H1 (cell line): ENCODE measurements at regions not wholly inside any gene's neighbourhood (a gene's known extent, or its start where the extent isn't known, plus 50 kb on each side); places are given as distances from the start of the nearest gene placed in this dataset.

Source experiments
- CTCF ChIA-PET: fragments of 300-600 bp; sonication (Branson Sonifier 250); formaldehyde crosslinking; loops from one replicate; lab custom pipeline; 2021; ENCODE audit not compliant: partially characterized antibody; lab: Charles Lee
- POLR2A ChIA-PET: fragments of 300-600 bp; sonication (Branson Sonifier 250); formaldehyde crosslinking; loops from one replicate; lab custom pipeline; 2021; ENCODE audit warnings: inconsistent platforms; ENCODE audit not compliant: partially characterized antibody; lab: Charles Lee
- DNase-seq, 2 experiments: peaks; one replicate each; pipeline versions ENCODE4 v3.0.0 to v3.0.0-alpha.2; 2010 to 2022; ENCODE audit warnings: low spot score in 2 of 2, low read depth in 1 of 2, mixed read lengths in 1 of 2
- FAIRE-seq: peaks from 2 replicates; lab custom pipeline; 2011; peaks lifted over from hg19 to GRCh38; lab: Jason Lieb, UNC
- H2AFZ ChIP-seq: 2 replicates; pipeline ENCODE4 v1.8.1; 2012; ENCODE audit warnings: low read length, inconsistent platforms
- H2AK5ac ChIP-seq: 2 replicates; pipeline ENCODE4 v1.6.1; 2013; ENCODE audit warnings: low read depth, low read length
- H2BK120ac ChIP-seq: replicated peaks from 2 replicates; pipeline ENCODE3; 2013; ENCODE audit warnings: low read depth, low read length, inconsistent platforms
- H2BK12ac ChIP-seq: 2 replicates; pipeline ENCODE4 v1.6.1; 2013; ENCODE audit warnings: low read depth, low read length
- H2BK15ac ChIP-seq: 2 replicates; pipeline ENCODE4 v1.6.1; 2013; ENCODE audit warnings: low read length
- H2BK20ac ChIP-seq: 2 replicates; pipeline ENCODE4 v1.6.1; 2013; ENCODE audit warnings: low read length
- H2BK5ac ChIP-seq: 2 replicates; pipeline ENCODE4 v1.6.1; 2013; ENCODE audit warnings: low read depth, low read length
- H3K14ac ChIP-seq: 2 replicates; pipeline ENCODE4 v1.6.1; 2013; ENCODE audit warnings: inconsistent platforms; ENCODE audit not compliant: insufficient read length
- H3K18ac ChIP-seq: 2 replicates; pipeline ENCODE4 v1.6.1; 2013; ENCODE audit warnings: low read length; ENCODE audit errors: extremely low read depth
- H3K23ac ChIP-seq: 2 replicates; pipeline ENCODE4 v1.6.1; 2013; ENCODE audit warnings: inconsistent platforms; ENCODE audit not compliant: insufficient read length
- H3K23me2 ChIP-seq: 2 replicates; pipeline ENCODE4 v1.6.1; 2013; ENCODE audit warnings: low read depth, low read length
- H3K27ac ChIP-seq: 2 replicates; pipeline ENCODE4 v1.6.1; 2011; ENCODE audit warnings: low read depth, low read length, inconsistent platforms
- H3K27me3 ChIP-seq, 4 experiments: replicated peaks in 1 of 4; 1 replicate in 1 of 4; 2 replicates in 3 of 4; pipeline versions ENCODE4 v1.6.1 to v1.8.1; 2011 to 2013; ENCODE audit warnings: low read length in 3 of 4, mild to moderate bottlenecking in 3 of 4, inconsistent platforms in 2 of 4, mixed read lengths in 2 of 4, moderate library complexity in 1 of 4; ENCODE audit not compliant: control insufficient read depth in 3 of 4, insufficient read depth in 3 of 4; ENCODE audit errors: extremely low read depth in 1 of 4
- H3K36me3 ChIP-seq, 4 experiments: 2 replicates each; pipeline versions ENCODE4 v1.6.1 to v1.8.1; 2011 to 2013; ENCODE audit warnings: mild to moderate bottlenecking in 4 of 4, low read length in 3 of 4, moderate library complexity in 2 of 4, control low read depth in 1 of 4, inconsistent platforms in 1 of 4; ENCODE audit not compliant: insufficient read depth in 4 of 4, control insufficient read depth in 2 of 4
- H3K4ac ChIP-seq: replicated peaks from 2 replicates; pipeline ENCODE3; 2013; ENCODE audit warnings: low read length, low read depth, mixed read lengths, inconsistent platforms; ENCODE audit not compliant: insufficient read length
- H3K4me1 ChIP-seq, 4 experiments: replicated peaks in 1 of 4; 1 replicate in 1 of 4; 2 replicates in 3 of 4; pipeline versions ENCODE4 v1.6.1 to v1.8.1; 2011 to 2013; ENCODE audit warnings: low read length in 3 of 4, inconsistent platforms in 2 of 4, mixed read lengths in 1 of 4; ENCODE audit not compliant: insufficient read depth in 4 of 4, control insufficient read depth in 3 of 4
- H3K4me2 ChIP-seq, 2 experiments: 2 replicates each; pipeline versions ENCODE4 v1.6.1 to v1.8.1; 2011 to 2013; ENCODE audit warnings: low read depth in 2 of 2, low read length in 2 of 2, control low read depth in 1 of 2, inconsistent platforms in 1 of 2, mild to moderate bottlenecking in 1 of 2; ENCODE audit not compliant: insufficient read depth in 1 of 2
- H3K4me3 ChIP-seq, 4 experiments: fragments of 200-600, 300-600 bp in 1 of 4; sonication (generic), shearing (Covaris generic), sonication (Bioruptor Twin) in 1 of 4; 2 replicates each; pipeline versions ENCODE4 v1.5.1 to v1.8.1; 2011 to 2016; ENCODE audit warnings: low read length in 4 of 4, low read depth in 3 of 4, control low read depth in 2 of 4, inconsistent platforms in 2 of 4, mild to moderate bottlenecking in 2 of 4, mixed read lengths in 1 of 4, moderate library complexity in 1 of 4; ENCODE audit not compliant: insufficient read depth in 2 of 4; ENCODE audit errors: extremely low read depth in 1 of 4
- H3K56ac ChIP-seq: replicated peaks from 2 replicates; pipeline ENCODE3; 2013; ENCODE audit warnings: low read depth, mild to moderate bottlenecking, mixed read lengths, low read length, inconsistent platforms; ENCODE audit not compliant: insufficient read length
- H3K79me1 ChIP-seq: 2 replicates; pipeline ENCODE4 v1.6.1; 2013; ENCODE audit warnings: low read depth, low read length, control low read depth
- H3K79me2 ChIP-seq, 2 experiments: 2 replicates each; pipeline versions ENCODE4 v1.6.1 to v1.8.1; 2012 to 2013; ENCODE audit warnings: low read length in 2 of 2, mild to moderate bottlenecking in 2 of 2, inconsistent platforms in 1 of 2; ENCODE audit not compliant: insufficient read depth in 2 of 2, control insufficient read depth in 1 of 2
- H3K9ac ChIP-seq, 4 experiments: replicated peaks in 1 of 4; 1 replicate in 1 of 4; 2 replicates in 3 of 4; pipeline versions ENCODE4 v1.6.1 to v1.8.1; 2011 to 2013; ENCODE audit warnings: low read depth in 3 of 4, low read length in 3 of 4, control low read depth in 2 of 4, mild to moderate bottlenecking in 2 of 4, moderate library complexity in 2 of 4, inconsistent platforms in 1 of 4; ENCODE audit errors: extremely low read depth in 1 of 4
- H3K9me3 ChIP-seq, 2 experiments: 2 replicates each; pipeline versions ENCODE4 v1.6.1 to v1.8.1; 2012 to 2013; ENCODE audit warnings: mild to moderate bottlenecking in 2 of 2, moderate library complexity in 2 of 2, control low read depth in 1 of 2, inconsistent platforms in 1 of 2, low read depth in 1 of 2, low read length in 1 of 2, mixed read lengths in 1 of 2; ENCODE audit not compliant: insufficient read depth in 2 of 2
- H4K20me1 ChIP-seq, 2 experiments: replicated peaks in 1 of 2; 2 replicates each; pipeline versions ENCODE3 to v1.8.1; 2011 to 2013; ENCODE audit warnings: inconsistent platforms in 2 of 2, low read length in 2 of 2, mild to moderate bottlenecking in 1 of 2; ENCODE audit not compliant: insufficient read depth in 2 of 2, control insufficient read depth in 1 of 2
- H4K5ac ChIP-seq: 2 replicates; pipeline ENCODE4 v1.6.1; 2013; ENCODE audit warnings: low read length, low read depth, mixed read lengths, inconsistent platforms; ENCODE audit not compliant: insufficient read length
- H4K8ac ChIP-seq: 2 replicates; pipeline ENCODE4 v1.8.0; 2013; ENCODE audit warnings: mild to moderate bottlenecking, moderate library complexity, low read length, inconsistent platforms; ENCODE audit not compliant: insufficient read depth; ENCODE audit errors: extremely low read depth
- H4K91ac ChIP-seq: replicated peaks from 2 replicates; pipeline ENCODE3; 2013; ENCODE audit warnings: low read length, mixed read lengths, inconsistent platforms; ENCODE audit not compliant: insufficient read length
- ATF2 ChIP-seq: IDR thresholded peaks from 2 replicates; pipeline ENCODE4 v1.6.1; 2012; ENCODE audit warnings: low read length, inconsistent platforms
- ATF3 ChIP-seq: IDR thresholded peaks from 2 replicates; pipeline ENCODE4 v1.6.1; 2011; ENCODE audit warnings: low read depth, mild to moderate bottlenecking, low read length; ENCODE audit not compliant: insufficient read depth
- CEBPB ChIP-seq: IDR thresholded peaks from 2 replicates; pipeline ENCODE4 v1.6.1; 2012; ENCODE audit warnings: low read depth, low read length
- MAX ChIP-seq: IDR thresholded peaks from 2 replicates; pipeline ENCODE4 v1.6.1; 2012; ENCODE audit warnings: inconsistent platforms
- POLR2A ChIP-seq, 2 experiments: IDR thresholded peaks; 1 replicate in 1 of 2; 2 replicates in 1 of 2; pipeline ENCODE4 v1.6.1; 2011; ENCODE audit warnings: low read depth in 2 of 2, low read length in 2 of 2, mild to moderate bottlenecking in 2 of 2; ENCODE audit errors: control extremely low read depth in 1 of 2
- RAD21 ChIP-seq, 2 experiments: IDR thresholded peaks in 1 of 2; conservative IDR thresholded peaks in 1 of 2; 2 replicates each; pipeline ENCODE4 v1.6.1; 2011; ENCODE audit warnings: low read depth in 2 of 2, low read length in 2 of 2, improper control_type of control experiment in 1 of 2, inconsistent platforms in 1 of 2, mild to moderate bottlenecking in 1 of 2, moderate library complexity in 1 of 2
- RXRA ChIP-seq: IDR thresholded peaks from 2 replicates; pipeline ENCODE4 v1.6.1; 2011; ENCODE audit warnings: low read depth, mild to moderate bottlenecking, low read length, moderate library complexity; ENCODE audit not compliant: insufficient read depth
- SIX5 ChIP-seq: IDR thresholded peaks from 2 replicates; pipeline ENCODE4 v1.6.1; 2011; ENCODE audit warnings: mild to moderate bottlenecking, low read depth, low read length
- SUZ12 ChIP-seq: fragments of 200-600 bp; sonication (generic); IDR thresholded peaks from 2 replicates; pipeline ENCODE4 v1.6.1; 2012; ENCODE audit warnings: mild to moderate bottlenecking, inconsistent platforms, low read length, moderate library complexity, mixed read lengths
- TEAD4 ChIP-seq: IDR thresholded peaks from 2 replicates; pipeline ENCODE4 v1.6.1; 2012; ENCODE audit warnings: low read depth, low read length, inconsistent platforms, mixed read lengths
- YY1 ChIP-seq: IDR thresholded peaks from 2 replicates; pipeline ENCODE4 v1.6.1; 2011; ENCODE audit warnings: low read depth, mild to moderate bottlenecking, low read length
- WGBS, 2 experiments: shearing (Covaris generic) in 1 of 2; methylation state at CpG; one replicate each; pipeline versions ENCODE4 v1.1.6 to v1.1.7; 2013 to 2015; ENCODE audit warnings: low lambda C conversion rate in 2 of 2, mixed read lengths in 2 of 2, inconsistent platforms in 1 of 2, low coverage in 1 of 2, missing lambda C conversion rate in 1 of 2; ENCODE audit not compliant: insufficient replicate concordance in 2 of 2, insufficient coverage in 1 of 2, insufficient read length in 1 of 2; ENCODE audit errors: extremely low coverage in 1 of 2, missing lambda C conversion rate in 1 of 2; 5-methylcytosine and 5-hydroxymethylcytosine counted together

GRCh38 chr6:85066266-85066665, 301.9 kb upstream of the TBX18 start:
- Histone ChIP-seq H2BK12ac (no peak overlapping the region), H3K9ac (no peak overlapping the region), H2BK20ac (no peak overlapping the region), H2BK15ac (no peak overlapping the region), H3K79me2 (no peaks in the 10 kb centered on the region), H3K56ac (no peak overlapping the region), H2BK120ac (no peak overlapping the region), H3K4me3 (no peak overlapping the region), H4K8ac (no peak overlapping the region), H3K23me2 (no peaks in the 10 kb centered on the region), H3K36me3 (no peaks in the 10 kb centered on the region), H3K4ac (no peak overlapping the region), H4K20me1 (no peaks in the 10 kb centered on the region), H3K79me1 (no peaks in the 10 kb centered on the region), H3K27me3 (no peaks in the 10 kb centered on the region), H2BK5ac (no peak overlapping the region), H3K9me3 (no peaks in the 10 kb centered on the region), H3K4me2 (no peak overlapping the region), H3K27ac (no peak overlapping the region), H2AFZ (no peak overlapping the region), H3K14ac (no peak overlapping the region), H3K18ac (no peak overlapping the region; the same call in 1 of the 2 replicates), H3K4me1 (no peaks in the 10 kb centered on the region), H4K5ac (no peak overlapping the region), H2AK5ac (no peak overlapping the region), H3K23ac (no peak overlapping the region), H4K91ac (no peak overlapping the region)
- ChIA-PET CTCF (interaction anchor here (1.2 kb wide), 1 partner anchor 257 kb away, joined by 3 read pairs; no protein-coding TSS in a partner anchor), POLR2A (no interaction called here)
- no peak for FAIRE-seq
- DNase-seq, result no peak
- WGBS, 2 experiments, result 91% methylated on average over 5 of the region's 5 CpGs; no CpG with 5 or more reads in 1 of the 2 experiments
- TF ChIP-seq ATF2 (no peak), TEAD4 (no peak), ATF3 (no peak), SIX5 (no peak), YY1 (no peak), SUZ12 (no peak), CEBPB (no peak), POLR2A (IDR thresholded peaks at IDR 0.05; ENCODE audit: control extremely low read depth in 1 of 2, low read depth in 2 of 2, low read length in 2 of 2) (no peak), MAX (no peak), RXRA (no peak), RAD21 (IDR thresholded peaks at IDR 0.05 in 1 of 2, conservative IDR thresholded peaks at IDR 0.05 in 1 of 2; ENCODE audit: low read depth in 2 of 2, low read length in 2 of 2) (no peak)
